IMR-90 (cell line): ENCODE measurements at regions not wholly inside any gene's neighbourhood (a gene's known extent, or its start where the extent isn't known, plus 50 kb on each side); places are given as distances from the start of the nearest gene placed in this dataset.

Experiments
- ATAC-seq: fragments of 200-7000 bp; cut with Tn5 transposase; 2 replicates; pipeline ENCODE4 v1.9.1; 2020; ENCODE audit warnings: low read depth, mild to moderate bottlenecking, moderate library complexity
- BruUV-seq: library from RNA; stranded (reverse); fragments of 400-500 nt; replicated peaks from 2 replicates; lab custom pipeline; 2021; lab: Mats Ljungman, UMichigan
- CTCF ChIA-PET: fragments of 300-600 bp; formaldehyde crosslinking; extraction: SDS; loops from one replicate; lab custom pipeline; 2021; ENCODE audit warnings: antibody characterized with exemption; lab: Yijun Ruan, JAX
- POLR2A ChIA-PET: fragments of 300-600 bp; sonication (Branson Sonifier 250); formaldehyde crosslinking; loops from one replicate; lab custom pipeline; 2022; ENCODE audit warnings: antibody characterized with exemption; ENCODE audit not compliant: unreplicated experiment; lab: Charles Lee
- DNase-seq: peaks from one replicate; pipeline ENCODE4 v3.0.0; 2013
- H2AFZ ChIP-seq: replicated peaks from 2 replicates; pipeline ENCODE3; 2013; ENCODE audit warnings: low read length, mild to moderate bottlenecking; ENCODE audit not compliant: poor library complexity
- H2AK5ac ChIP-seq: 2 replicates; pipeline ENCODE4 v1.6.1; 2013; ENCODE audit warnings: low read depth, low read length, inconsistent platforms
- H2AK9ac ChIP-seq: replicated peaks from 2 replicates; pipeline ENCODE3; 2013; ENCODE audit warnings: mild to moderate bottlenecking, low read depth, low read length, moderate library complexity; ENCODE audit not compliant: poor library complexity
- H2BK120ac ChIP-seq: 2 replicates; pipeline ENCODE4 v1.6.1; 2013; ENCODE audit warnings: low read depth, low read length, inconsistent platforms
- H2BK15ac ChIP-seq: 3 replicates; pipeline ENCODE4 v1.6.1; 2013; ENCODE audit warnings: low read depth, low read length, inconsistent platforms
- H2BK20ac ChIP-seq: 2 replicates; pipeline ENCODE4 v1.6.1; 2013; ENCODE audit warnings: low read depth, mild to moderate bottlenecking, inconsistent platforms, low read length, moderate library complexity
- H2BK5ac ChIP-seq: 2 replicates; pipeline ENCODE4 v1.6.1; 2013; ENCODE audit warnings: mild to moderate bottlenecking, low read depth, low read length, inconsistent platforms; ENCODE audit not compliant: poor library complexity, severe bottlenecking
- H3K14ac ChIP-seq: replicated peaks from 2 replicates; pipeline ENCODE4 v1.6.1; 2013; ENCODE audit warnings: low read depth, low read length, inconsistent platforms
- H3K18ac ChIP-seq: 2 replicates; pipeline ENCODE4 v1.6.1; 2013; ENCODE audit warnings: low read depth, low read length, control low read depth
- H3K23ac ChIP-seq: 2 replicates; pipeline ENCODE4 v1.6.1; 2013; ENCODE audit warnings: low read depth, low read length, inconsistent platforms
- H3K27ac ChIP-seq: 2 replicates; pipeline ENCODE4 v1.5.1; 2013; ENCODE audit warnings: mild to moderate bottlenecking, control low read depth, low read length; ENCODE audit not compliant: insufficient read depth
- H3K27me3 ChIP-seq: 2 replicates; pipeline ENCODE4 v1.6.1; 2013; ENCODE audit warnings: low read length; ENCODE audit not compliant: control insufficient read depth, insufficient read depth
- H3K36me3 ChIP-seq: 2 replicates; pipeline ENCODE4 v1.6.1; 2013; ENCODE audit warnings: low read length, mixed read lengths; ENCODE audit not compliant: control insufficient read depth, insufficient read depth
- H3K4ac ChIP-seq: 2 replicates; pipeline ENCODE4 v1.6.1; 2013; ENCODE audit warnings: low read depth, low read length, inconsistent platforms
- H3K4me1 ChIP-seq: 2 replicates; pipeline ENCODE4 v1.6.1; 2013; ENCODE audit warnings: low read length, mixed read lengths; ENCODE audit not compliant: control insufficient read depth, insufficient read depth
- H3K4me2 ChIP-seq: 2 replicates; pipeline ENCODE4 v1.6.1; 2013; ENCODE audit warnings: low read depth, mild to moderate bottlenecking, control low read depth, low read length, moderate library complexity
- H3K4me3 ChIP-seq: 2 replicates; pipeline ENCODE4 v1.5.1; 2013; ENCODE audit warnings: low read depth, mild to moderate bottlenecking, control low read depth, low read length, moderate library complexity; ENCODE audit not compliant: insufficient read depth
- H3K56ac ChIP-seq: 2 replicates; pipeline ENCODE4 v1.6.1; 2013; ENCODE audit warnings: low read length, inconsistent platforms; ENCODE audit not compliant: insufficient read depth; ENCODE audit errors: extremely low read depth
- H3K79me1 ChIP-seq, 2 experiments: 2 replicates each; pipeline ENCODE4 v1.6.1; 2013; ENCODE audit warnings: low read length in 2 of 2, inconsistent platforms in 1 of 2, low read depth in 1 of 2
- H3K9ac ChIP-seq: 2 replicates; pipeline ENCODE4 v1.6.1; 2013; ENCODE audit warnings: low read depth, low read length, control low read depth
- H3K9me1 ChIP-seq: 2 replicates; pipeline ENCODE4 v1.6.1; 2013; ENCODE audit warnings: low read length, inconsistent platforms; ENCODE audit not compliant: insufficient read depth
- H3K9me3 ChIP-seq: 2 replicates; pipeline ENCODE4 v1.6.1; 2013; ENCODE audit warnings: low read length; ENCODE audit not compliant: control insufficient read depth, insufficient read depth
- H4K20me1 ChIP-seq: 2 replicates; pipeline ENCODE4 v1.6.1; 2013; ENCODE audit warnings: low read length, inconsistent platforms; ENCODE audit not compliant: insufficient read depth
- H4K5ac ChIP-seq: 2 replicates; pipeline ENCODE4 v1.6.1; 2013; ENCODE audit warnings: mild to moderate bottlenecking, low read depth, low read length, control low read depth
- H4K8ac ChIP-seq, 2 experiments: 2 replicates each; pipeline ENCODE4 v1.6.1; 2013; ENCODE audit warnings: low read depth in 2 of 2, low read length in 2 of 2, control low read depth in 1 of 2, inconsistent platforms in 1 of 2
- H4K91ac ChIP-seq: 2 replicates; pipeline ENCODE4 v1.6.1; 2013; ENCODE audit warnings: low read depth, low read length, inconsistent platforms; ENCODE audit not compliant: insufficient read depth
- FOS ChIP-seq: fragments of 150-350 bp; IDR thresholded peaks from 2 replicates; pipeline ENCODE4 v1.6.1; 2016; ENCODE audit warnings: low read depth, low read length
- MAFK ChIP-seq: IDR thresholded peaks from 2 replicates; pipeline ENCODE4 v1.6.1; 2012; ENCODE audit warnings: low read depth, low read length, improper control_type of control experiment
- MAZ ChIP-seq: IDR thresholded peaks from 2 replicates; pipeline ENCODE4 v1.6.1; 2012; ENCODE audit warnings: low read depth, mild to moderate bottlenecking, low read length, improper control_type of control experiment, moderate library complexity, borderline replicate concordance
- NFE2L2 ChIP-seq: fragments of 150-350 bp; IDR thresholded peaks from 2 replicates; pipeline ENCODE4 v1.6.1; 2016; ENCODE audit warnings: low read depth, mild to moderate bottlenecking, low read length
- POLR2A ChIP-seq: IDR thresholded peaks from 2 replicates; pipeline ENCODE4 v1.6.1; 2012; ENCODE audit warnings: mild to moderate bottlenecking, low read depth, low read length
- RCOR1 ChIP-seq: IDR thresholded peaks from 2 replicates; pipeline ENCODE4 v1.6.1; 2012; ENCODE audit warnings: mild to moderate bottlenecking, low read length, improper control_type of control experiment; ENCODE audit not compliant: insufficient replicate concordance
- RFX5 ChIP-seq: IDR thresholded peaks from 2 replicates; pipeline ENCODE4 v1.8.0; 2012; ENCODE audit warnings: low read depth, mild to moderate bottlenecking, low read length, moderate library complexity
- WGBS, 2 experiments: methylation state at CpG; one replicate each; pipeline versions ENCODE4 v1.1.5 to v1.1.7; 2013; ENCODE audit warnings: missing lambda C conversion rate in 2 of 2; ENCODE audit not compliant: insufficient read length in 1 of 2; ENCODE audit errors: extremely low coverage in 2 of 2; 5-methylcytosine and 5-hydroxymethylcytosine counted together
- dilution Hi-C: fragments of 300-500 bp; cut with HindIII; formaldehyde crosslinking; loops from one replicate; pipeline ENCODE4 v1.14.3; 2018; ENCODE audit warnings: low sequenced_read_pairs; ENCODE audit not compliant: unreplicated experiment
- in situ Hi-C: fragments of 300-500 bp; cut with MboI; formaldehyde crosslinking; loops from 3 replicates; pipeline ENCODE4 v1.14.3; 2019; ENCODE audit warnings: low sequenced_read_pairs, inconsistent platforms, mixed read lengths
- intact Hi-C: fragments of 100-400 bp; cut with micrococcal nuclease; formaldehyde crosslinking; loops from 2 replicates; pipeline ENCODE4 v1.10.0; 2022
- TF ChIP-seq, protein P1 (sequence below): fragments of 150-350 bp; IDR thresholded peaks from 2 replicates; pipeline ENCODE4 v1.6.1; 2017; ENCODE audit warnings: mild to moderate bottlenecking, antibody characterized with exemption, low read length, low read depth

- BruUV-seq = no TSS peak
- dilution Hi-C loops = no loop called here
- Histone ChIP-seq H3K9me3 (no peaks in the 10 kb centered on the region), H3K36me3 (no peaks in the 10 kb centered on the region), H3K9me1 (no peaks in the 10 kb centered on the region), H3K27ac (no peak overlapping the region), H3K4ac (no peak overlapping the region), H3K18ac (no peak overlapping the region), H4K91ac (no peak overlapping the region), H4K5ac (no peak overlapping the region), H3K4me2 (no peak overlapping the region), H2BK20ac (no peak overlapping the region), H2BK120ac (no peak overlapping the region), H3K9ac (no peak overlapping the region), H2AK9ac (no peak overlapping the region), H2BK5ac (no peak overlapping the region), H3K23ac (no peak overlapping the region), H2BK15ac (no peak overlapping the region), H3K14ac (no peak overlapping the region), H3K4me3 (no peak overlapping the region), H3K27me3 (no peaks in the 10 kb centered on the region), H2AFZ (no peak overlapping the region), H3K79me1 (no peaks in the 10 kb centered on the region), H3K56ac (no peak overlapping the region), H2AK5ac (no peak overlapping the region), H3K4me1 (no peaks in the 10 kb centered on the region), H4K8ac (no peak overlapping the region), H4K20me1 (no peaks in the 10 kb centered on the region)
- ATAC-seq (no peak), DNase-seq (no peak)
- WGBS, 2 experiments = 100% methylated on average over 1 of the region's 8 CpGs; no CpG with 5 or more reads in 1 of the 2 experiments
- TF ChIP-seq POLR2A (no peak), FOS (no peak), RCOR1 (no peak), RFX5 (no peak), MAFK (no peak), MAZ (no peak), NFE2L2 (no peak)
- TF ChIP-seq, protein P1, sequence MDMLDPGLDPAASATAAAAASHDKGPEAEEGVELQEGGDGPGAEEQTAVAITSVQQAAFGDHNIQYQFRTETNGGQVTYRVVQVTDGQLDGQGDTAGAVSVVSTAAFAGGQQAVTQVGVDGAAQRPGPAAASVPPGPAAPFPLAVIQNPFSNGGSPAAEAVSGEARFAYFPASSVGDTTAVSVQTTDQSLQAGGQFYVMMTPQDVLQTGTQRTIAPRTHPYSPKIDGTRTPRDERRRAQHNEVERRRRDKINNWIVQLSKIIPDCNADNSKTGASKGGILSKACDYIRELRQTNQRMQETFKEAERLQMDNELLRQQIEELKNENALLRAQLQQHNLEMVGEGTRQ = no peak
- ChIA-PET CTCF (no interaction called here), POLR2A (no interaction called here)
- intact Hi-C loops = no loop called here
- in situ Hi-C loops = no loop called here
Observed at GRCh38 chr7:91633013-91633441, 247.5 kb downstream of the MTERF1 start.
